ENCODE measurements at regions not wholly inside any gene's neighbourhood (a gene's known extent, or its start where the extent isn't known, plus 50 kb on each side); places are given as distances from the start of the nearest gene placed in this dataset.

- TF ChIP-seq CTCF (IDR thresholded peaks at IDR 0.05; ENCODE audit: low read length) (no peak), EZH2phosphoT487 (IDR thresholded peaks at IDR 0.05; ENCODE audit: low read length) (no peak), EZH2 (optimal IDR thresholded peaks at IDR 0.05; ENCODE audit: low read depth, low read length) (no peak)
These were observed 921.4 kb downstream of the MCTP2 start for GRCh38 chr15:95152741-95153140.

Measured in MM.1S (cell line).